Putamen (tissue), 1 donor: ENCODE measurements at regions not wholly inside any gene's neighbourhood (a gene's known extent, or its start where the extent isn't known, plus 50 kb on each side); places are given as distances from the start of the nearest gene placed in this dataset.

Experiments
- DNase-seq: peaks from one replicate; pipeline ENCODE4 v3.0.0-alpha.2; 2016; ENCODE audit warnings: low spot score

DNA sequence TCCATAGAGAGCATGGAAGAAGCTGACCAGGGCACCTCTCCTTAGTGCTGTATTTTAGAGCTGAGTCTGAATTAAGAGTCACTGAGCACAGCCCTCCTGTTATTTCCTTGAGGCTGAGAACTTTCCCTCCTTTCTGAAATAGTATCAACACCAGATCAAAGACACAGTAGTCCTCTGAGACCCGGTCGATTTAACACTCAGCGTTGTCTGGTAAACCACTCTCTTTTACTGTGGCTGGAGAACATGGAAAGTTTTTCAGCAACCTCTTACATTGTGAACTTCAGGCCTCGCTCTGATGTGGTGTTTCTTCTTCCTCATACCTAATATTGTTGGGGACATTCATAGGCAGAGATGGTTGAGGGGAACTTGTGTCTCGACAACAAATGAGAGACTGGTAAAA lies 202.0 kb upstream of the MTPN start:
- DNase-seq, result no peak

DNA sequence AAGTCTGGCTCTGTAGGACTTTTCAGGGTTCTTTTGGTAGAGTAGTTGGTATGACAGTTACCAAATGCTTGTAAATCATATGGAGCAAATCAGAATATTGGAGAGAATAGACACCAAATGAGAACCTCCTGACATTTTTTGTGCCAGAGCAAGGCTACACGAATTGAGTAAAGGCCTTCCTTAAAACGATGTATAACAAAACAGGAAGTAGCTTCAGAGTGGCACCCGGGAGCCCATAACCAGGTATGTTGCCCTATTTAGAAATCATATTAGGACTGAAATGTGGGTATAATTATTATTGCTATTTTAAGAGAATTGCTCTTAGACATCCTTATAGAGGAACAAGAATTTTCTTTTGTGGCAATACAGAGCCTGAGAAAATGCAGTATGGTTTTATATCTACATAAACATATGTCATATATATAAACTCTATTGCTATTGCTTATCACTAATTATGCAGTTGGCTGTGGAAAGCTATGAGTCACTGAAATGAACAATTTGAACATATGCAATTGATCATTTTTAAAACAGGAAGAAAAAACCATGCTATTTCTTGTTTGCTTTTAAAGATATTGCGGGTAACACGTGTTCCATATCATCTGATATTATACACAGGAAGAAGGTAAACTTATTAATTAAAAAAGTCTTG lies 197.4 kb upstream of the MTPN start:
- no peak for DNase-seq

DNA sequence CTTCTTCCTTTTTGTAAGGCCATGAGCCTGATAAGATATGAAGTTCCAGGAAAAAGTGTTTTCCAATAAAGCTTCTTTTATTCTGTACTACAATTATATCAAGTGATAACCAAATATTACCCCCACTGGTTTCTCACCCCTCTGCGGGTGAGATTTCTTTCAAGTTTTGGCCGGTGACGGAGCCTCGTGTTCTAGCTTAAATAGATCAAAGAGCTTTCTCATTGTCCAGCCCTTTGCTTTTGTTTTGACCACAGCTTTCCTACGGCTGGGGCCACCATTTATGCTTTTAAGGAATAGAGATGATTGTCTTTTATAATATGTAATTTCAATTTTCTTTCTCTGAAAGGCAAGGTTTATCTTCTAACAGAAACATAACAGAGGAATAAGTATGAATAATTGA lies 196.7 kb upstream of the MTPN start:
- no peak for DNase-seq

DNA sequence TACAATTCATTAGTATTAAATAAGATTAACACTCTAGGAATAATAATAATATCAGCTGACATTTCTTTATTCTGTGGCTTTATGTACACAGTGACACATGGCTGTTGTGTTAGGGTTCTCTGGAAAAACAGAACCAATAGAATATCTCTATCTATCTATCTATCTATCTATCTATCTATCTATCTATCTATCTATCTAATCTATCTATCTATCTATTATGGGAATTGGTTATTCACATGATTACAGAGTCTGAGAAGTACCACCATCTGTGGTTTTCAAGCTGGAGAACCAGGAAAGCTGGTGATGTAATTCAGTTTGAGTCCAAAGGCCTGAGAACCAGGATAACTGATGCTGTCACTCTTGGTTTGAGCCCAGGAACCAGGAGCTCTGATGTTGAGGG lies 194.1 kb upstream of the MTPN start:
- no peak for DNase-seq

DNA sequence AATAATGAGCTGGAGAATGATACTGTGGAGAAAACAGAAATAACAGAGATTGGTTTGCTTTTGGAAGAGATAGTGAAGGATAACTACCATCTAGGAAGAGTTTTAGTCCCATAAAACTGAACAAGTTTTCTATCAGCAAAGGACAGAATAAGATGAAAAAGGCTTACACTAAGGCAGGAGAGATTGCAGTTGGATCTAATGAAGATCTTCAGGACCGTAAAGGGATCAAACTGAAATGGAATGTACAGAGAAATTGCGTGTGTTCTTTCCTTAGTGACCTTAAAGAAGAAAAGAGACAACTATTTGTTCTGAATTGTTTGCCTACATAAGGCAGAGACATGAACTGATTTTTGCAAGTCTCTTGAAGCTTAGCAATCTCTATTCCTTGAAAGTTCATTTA lies 191.7 kb upstream of the MTPN start:
- no peak for DNase-seq

DNA sequence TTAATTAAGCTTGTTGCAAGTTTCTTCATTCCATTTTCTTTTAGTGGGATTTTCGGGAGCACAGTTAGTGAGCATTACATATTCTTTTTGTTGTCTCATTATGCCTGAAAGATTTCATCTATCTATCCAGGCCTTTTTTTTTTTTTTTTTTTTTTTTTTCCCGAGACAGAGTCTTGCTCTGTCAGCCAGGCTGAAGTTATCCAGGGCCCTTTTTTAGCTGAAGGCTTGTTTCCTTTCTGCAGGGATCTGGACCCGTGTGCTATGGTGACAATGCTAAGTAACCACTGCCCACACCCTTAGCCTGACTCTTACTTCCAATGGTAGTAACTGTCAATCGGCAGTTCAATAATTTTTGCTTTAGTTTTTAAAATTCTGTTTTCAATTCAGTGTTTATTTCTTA lies 190.8 kb upstream of the MTPN start:
- DNase-seq, result no peak

DNA sequence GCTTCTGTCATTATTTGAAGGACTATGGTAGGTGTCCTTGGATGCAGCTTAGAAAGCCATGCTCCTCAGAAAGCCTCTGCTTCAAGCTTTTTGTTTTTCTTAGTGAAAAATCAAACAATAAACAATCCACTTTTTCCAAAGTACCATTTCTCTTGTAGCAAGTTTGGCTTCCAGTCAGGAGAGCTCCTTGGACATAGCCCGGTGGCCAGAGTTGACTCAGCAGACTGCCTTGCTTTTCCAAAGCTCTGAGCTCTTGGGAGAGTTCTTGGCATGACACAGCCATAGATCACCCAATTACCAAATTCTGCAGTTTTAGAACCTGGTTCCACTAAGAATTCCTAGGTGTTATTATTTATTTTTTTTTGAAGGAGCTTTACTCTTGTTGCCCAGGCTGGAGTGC lies 189.4 kb upstream of the MTPN start:
- no peak for DNase-seq

DNA sequence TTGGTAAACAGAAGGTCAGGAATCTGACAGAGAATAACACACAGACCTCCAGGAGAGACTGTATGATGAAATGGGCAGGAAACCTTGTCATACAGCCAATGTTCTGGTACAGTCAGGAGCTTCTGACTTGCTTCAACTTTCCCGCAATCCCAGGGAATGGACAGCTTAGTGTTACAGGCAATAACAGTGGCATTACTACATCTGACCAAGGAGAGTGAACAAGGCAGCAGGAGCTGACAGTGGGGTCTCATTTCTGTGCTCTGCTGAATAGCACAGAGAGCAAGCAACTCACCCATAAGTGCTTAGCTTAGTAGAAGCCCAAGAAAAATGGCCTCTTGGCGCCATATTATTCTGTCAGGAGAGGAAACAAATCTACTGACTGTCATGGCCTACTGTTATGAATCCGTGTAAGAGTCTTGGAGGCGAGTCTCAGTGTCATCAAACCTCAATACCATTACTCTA lies 186.2 kb upstream of the MTPN start:
- no peak for DNase-seq

DNA sequence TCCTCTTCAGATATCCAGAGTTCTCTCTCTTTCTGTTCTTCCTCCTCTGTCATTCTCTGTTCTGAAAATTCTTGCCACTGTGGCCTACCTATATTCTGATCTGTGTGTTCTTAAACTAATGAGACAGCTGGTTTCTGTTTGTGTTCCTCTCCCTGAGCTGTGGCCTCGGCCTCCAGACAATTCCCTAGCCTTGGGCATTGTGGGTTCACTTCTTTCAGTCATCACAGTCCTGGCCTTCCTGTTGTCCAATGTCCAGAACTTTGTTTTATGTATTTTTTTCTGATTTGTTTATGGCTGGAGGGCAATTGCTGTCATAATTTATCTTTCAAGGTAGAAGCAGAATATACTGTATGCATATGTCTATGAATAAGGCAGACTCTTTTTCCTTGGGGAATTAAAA lies 173.2 kb upstream of the MTPN start:
- no peak for DNase-seq

DNA sequence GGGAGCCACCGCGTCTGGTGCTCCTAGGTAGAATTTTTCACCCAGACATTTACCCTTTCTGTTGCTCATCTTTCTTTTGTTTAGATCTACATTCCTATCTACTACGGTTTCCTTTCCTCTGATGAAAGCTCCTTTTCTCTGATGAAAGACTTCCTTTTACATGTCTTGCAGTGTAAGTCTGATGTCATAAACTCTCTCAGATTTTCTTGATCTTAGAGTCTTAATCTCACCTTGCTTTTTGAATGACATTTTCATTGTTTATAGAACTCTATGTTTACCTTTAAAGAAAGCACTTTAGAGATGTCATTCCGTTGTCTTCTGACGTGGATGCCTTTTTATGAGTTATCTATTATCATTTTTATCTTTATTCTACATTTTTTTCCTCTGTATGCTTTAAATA lies 171.8 kb upstream of the MTPN start:
- DNase-seq, result no peak

DNA sequence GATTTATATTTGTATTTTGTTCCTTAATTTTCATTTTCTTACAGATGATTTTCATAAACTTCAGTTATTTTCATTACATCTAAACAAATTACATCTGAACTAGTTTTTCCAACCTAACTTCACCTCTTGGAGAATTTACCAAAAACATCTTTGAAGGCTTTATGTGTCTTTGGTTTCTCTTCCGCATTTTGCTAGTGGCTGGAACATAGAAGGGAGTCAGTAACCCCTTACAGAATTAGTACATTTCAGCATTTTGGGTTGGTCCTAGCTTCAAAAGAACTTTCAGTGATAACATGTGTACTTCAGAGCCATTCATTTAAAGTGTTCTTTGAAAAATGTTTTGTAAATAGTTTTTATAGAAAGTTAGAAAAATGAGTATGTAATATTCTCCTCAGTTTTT lies 169.8 kb upstream of the MTPN start:
- no peak for DNase-seq

DNA sequence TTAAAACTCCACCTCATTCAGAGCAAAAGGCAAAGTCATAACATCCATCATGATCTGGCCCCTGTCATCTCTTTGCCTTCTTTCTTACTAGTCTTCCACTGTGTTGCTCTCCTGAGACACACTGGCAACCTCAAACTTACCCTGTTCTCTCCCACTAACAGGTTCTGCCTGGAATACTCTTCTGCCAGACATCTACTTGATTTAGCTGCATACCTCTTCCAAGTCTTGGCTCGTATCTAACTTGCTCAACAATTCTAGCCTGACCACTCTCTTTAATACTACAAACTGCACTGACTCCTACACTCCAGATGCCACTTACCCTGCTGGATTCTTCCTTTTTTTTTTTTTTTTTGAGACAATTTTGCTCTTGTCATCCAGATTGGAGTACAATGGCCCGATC lies 167.0 kb upstream of the MTPN start:
- no peak for DNase-seq

DNA sequence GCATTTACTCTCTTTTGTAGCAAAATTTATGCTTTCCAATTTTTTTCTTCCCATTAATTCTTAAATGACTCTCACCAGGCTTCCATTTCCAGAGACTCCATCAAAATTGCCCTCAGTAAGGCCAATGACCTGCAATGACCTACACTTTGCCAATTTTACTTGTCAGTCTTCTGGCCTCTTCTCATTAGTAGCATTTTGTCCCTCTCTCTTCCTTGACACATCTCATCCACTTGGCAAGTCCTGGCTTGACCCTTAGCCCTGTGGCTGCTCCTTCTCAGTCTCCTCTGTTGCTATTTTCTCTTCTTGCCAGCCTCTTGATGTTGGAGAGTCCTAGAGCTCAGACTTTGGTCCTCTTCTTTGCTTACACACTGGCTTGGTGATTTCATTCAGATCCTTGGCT lies 166.1 kb upstream of the MTPN start:
- no peak for DNase-seq

DNA sequence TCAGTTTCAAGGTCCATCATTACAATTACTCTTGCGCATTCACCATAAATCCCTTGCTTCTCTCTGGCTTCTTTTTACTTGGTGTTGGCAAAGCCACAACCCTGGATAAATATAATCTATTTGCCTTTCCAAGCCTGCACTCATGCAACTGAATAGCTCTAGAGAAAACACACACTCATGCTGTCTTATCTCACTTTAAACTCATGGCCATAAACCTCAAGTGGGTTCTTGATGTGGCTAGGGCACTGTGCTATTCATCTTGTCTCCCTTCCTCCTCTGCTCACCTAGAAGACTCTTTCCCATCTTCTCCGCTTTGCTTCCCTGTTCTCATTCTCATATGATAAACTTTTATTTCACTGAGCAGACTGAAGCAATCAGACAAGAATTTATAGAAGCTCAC lies 165.4 kb upstream of the MTPN start:
- no peak for DNase-seq

DNA sequence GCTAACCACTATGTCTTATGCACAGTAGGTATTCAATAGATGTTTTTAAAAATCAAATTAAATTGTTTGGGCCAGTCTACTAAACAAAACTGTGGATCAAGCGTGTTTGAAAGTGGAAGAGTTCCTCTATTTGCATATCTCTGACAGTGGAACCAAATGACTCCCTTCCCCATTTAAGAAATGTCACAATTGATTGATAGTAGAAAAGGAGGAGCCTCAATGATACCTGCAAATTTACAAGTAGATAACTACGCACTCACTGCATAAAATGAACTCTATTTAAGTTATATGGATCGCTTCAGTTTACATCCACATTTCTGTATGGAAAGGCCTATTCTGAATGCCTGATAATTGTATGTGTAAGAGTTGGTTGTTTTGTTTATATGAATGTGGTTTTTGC lies 163.3 kb upstream of the MTPN start:
- DNase-seq, result no peak

DNA sequence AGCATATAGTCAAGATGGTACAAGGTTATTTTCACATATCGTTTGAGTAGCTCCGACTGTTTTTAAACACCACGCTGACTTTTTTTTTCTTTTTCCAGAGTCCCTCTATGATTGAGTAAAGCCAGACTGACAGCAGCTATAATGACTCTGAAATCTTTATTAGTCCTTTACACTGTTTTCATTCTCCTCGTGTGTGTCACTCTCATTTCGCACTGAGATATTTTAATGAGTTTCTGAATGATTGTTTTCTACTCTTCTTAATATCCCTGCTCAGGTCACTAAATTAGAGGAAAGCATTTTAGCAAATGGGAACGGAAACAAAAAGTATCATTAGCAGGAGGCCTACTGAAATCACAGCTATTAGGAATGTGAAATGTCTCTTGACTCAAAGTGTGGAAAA lies 162.3 kb upstream of the MTPN start:
- no peak for DNase-seq

DNA sequence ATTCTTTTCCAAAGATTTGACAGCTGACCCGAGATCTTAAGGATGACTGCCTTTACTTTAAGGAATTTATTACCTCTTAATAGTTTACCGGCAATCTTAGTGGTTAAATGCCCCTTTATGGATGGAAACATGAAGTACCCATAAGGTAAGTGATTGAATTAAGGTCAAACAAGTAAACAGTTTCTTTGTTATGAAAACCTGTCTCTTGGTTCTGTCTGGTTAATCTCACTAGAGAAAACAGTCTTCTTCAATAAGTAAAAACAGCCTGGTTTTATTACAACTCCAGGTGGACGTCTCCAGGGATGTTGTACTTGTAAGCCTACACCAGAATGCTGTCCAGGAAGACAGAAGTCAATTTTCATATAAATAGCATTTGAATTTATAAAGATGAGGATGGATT lies 161.8 kb upstream of the MTPN start:
- no peak for DNase-seq

DNA sequence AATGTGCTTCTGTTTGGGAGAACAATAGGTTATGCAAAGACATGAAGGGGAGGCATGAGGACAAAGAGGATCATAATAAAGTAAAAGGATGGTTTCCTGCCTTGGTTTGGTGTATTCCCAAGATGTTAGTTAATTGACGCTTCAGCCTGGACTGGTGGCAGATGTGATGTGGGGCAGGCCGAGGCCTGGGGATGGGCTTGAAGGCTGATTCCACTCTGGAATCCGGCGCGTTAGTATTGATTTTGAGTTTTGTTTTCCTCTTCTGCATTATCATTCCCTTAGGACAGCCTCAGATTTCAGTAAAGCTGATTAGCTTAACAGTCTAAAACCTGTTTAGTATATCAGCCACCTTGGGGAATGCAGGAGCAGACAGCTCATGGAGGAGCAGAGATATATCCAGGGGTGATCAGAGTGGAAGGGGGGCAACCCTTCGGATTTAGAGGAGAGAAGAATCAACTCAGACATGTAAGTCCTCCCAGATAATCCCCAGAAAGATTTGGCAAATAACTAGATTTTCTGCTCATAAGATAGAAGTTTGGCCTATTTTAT lies 159.8 kb upstream of the MTPN start:
- no peak for DNase-seq

DNA sequence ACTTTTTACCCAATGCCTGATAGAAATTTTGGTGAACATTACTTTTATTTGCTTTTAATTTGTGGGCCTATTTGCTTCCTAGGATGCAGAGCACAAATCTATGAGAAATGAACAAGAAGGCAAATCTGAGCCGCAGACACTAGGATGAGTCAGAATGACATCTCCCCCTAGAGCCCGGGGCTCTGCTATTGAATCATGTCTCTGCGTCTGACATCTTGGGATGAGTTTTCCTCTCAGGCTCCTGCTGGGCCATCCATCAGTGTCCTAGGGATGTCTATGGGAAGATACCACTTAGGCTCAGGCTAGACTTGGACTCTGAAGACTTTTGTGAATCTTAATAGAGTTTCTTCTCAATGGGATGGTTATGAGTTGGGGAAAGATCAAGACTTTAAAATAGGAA lies 157.3 kb upstream of the MTPN start:
- DNase-seq, result no peak

DNA sequence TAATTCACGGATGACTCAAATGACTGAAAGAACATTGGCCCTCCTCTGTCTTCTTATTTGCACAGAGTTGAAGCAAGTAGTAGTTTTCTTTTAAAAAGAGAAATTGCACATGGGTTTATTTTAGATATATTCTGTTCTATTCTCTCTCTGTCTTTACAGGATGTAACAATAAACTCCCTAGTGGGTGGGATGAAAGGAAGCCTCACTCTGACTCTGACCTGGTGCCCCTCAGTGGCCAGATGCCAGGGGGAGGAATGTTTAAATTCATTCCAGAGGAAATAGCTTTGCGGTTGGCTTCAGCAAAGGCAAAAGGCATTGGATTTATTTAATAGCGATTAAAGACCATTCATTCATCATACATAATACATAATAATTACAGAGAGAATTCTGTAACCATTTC lies 156.4 kb upstream of the MTPN start:
- DNase-seq, result no peak

DNA sequence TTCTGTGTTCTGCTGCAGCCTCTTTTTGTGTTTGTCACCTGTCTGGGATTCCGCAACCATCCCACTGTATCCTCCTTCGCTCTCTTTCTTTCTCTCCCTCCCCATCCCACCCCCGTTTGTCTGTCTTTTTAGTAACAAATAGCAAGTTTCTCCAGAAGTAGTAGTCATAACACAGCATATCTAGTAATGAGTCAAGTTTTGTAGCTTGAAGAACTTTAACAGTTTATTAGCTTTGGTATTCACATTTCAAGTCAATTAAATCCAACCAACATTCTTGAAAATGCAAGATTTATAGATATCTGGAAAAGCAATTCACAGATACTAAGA lies 154.1 kb upstream of the MTPN start:
- no peak for DNase-seq

DNA sequence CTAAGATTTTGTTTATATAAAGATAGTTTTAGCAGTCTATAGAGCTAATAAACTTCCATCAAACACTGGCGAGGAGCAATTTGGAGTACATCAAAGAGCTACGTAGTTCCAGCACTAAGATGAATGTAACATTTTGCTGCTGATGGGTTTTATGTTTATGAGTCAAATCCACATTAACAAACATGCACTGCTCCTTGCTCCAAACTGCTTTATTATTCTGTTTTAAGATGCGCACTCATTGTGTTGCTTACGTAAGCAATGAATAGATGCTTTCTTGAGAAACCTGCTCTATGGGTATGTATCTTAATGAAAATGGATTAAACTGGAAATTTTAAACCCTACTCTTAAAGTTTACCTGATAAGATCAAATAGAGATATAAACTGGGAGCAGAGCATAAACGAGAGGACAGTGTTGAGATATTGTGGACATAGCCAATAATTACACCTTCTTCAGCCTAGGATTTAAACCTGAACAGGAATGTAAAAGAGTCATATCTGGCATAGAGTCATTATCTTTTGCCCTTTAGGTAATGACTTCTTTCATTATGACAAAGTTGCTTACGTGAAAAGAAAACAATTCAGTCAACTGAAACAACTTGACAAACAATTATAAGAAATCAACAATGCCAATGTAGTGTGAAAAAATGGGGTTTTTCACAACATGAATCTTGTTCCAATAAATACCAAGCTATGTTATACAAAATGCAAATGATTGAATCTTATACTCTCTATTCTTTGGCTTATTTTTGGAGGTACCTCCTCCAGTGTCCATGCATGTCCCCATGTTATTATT lies 153.5 kb upstream of the MTPN start:
- DNase-seq, result no peak

DNA sequence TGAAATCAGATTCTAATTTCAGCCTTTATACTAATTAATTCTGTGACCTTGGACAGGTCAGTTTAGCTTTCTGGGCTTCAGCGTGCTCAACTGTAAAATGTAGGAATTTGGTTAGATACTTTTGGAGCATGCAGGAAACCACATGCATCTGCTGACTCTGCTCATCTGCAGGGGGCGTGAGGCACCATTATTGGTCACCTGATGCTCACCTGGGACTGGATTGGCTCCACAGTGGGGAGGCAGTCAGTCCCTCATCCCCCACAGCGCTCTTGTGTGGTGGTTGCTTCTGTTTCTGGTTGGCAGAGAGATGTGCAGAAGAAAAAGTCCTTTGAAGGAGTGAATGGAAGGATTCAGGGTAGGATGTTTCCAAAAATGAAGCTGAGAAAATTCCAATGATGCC lies 150.9 kb upstream of the MTPN start:
- DNase-seq, result no peak

DNA sequence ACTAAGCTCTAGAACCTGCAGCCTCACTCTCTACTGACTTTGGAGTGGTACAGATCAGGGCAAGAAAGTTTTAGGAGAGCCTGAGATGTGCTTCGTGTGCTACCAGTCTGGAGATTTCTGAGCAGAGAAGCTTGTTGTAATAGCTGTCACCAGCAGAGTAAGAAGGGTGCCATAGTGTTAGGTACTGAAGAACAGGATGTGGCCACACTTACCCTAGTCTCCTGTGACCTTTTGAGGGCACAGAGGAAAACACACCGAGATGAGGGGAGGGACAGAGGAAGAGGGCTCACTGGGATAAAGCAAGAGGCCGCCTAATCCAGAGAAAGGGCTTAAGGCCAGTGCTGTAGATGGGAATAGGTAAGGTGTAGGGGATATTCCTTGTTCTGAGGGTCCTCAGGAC lies 146.2 kb upstream of the MTPN start:
- no peak for DNase-seq
